ENCODE measurements at regions not wholly inside any gene's neighbourhood (a gene's known extent, or its start where the extent isn't known, plus 50 kb on each side); places are given as distances from the start of the nearest gene placed in this dataset.

- no peak for TF ChIP-seq CTCF (conservative IDR thresholded peaks at IDR 0.05; ENCODE audit: low read depth in 2 of 2)
- no peak for TF ChIP-seq POLR2AphosphoS5 (IDR thresholded peaks at IDR 0.05; ENCODE audit: low read depth)
- TF ChIP-seq CREB1 (CRISPR knock-in tag; IDR thresholded peaks at IDR 0.05; ENCODE audit: low read depth), result no peak
- TF ChIP-seq EZH2phosphoT487 (IDR thresholded peaks at IDR 0.05; ENCODE audit: unreplicated experiment), result no peak
- no peak for TF ChIP-seq STAT1 (IDR thresholded peaks at IDR 0.05; ENCODE audit: unreplicated experiment)
- no peak for TF ChIP-seq ZNF114 (CRISPR knock-in tag; IDR thresholded peaks at IDR 0.05)
- no peak for TF ChIP-seq REST (IDR thresholded peaks at IDR 0.05; ENCODE audit: unreplicated experiment)
- TF ChIP-seq EZH2 (IDR thresholded peaks at IDR 0.05; ENCODE audit: low read depth, unreplicated experiment), result no peak
These were observed 151.8 kb upstream of the HEY2 start for GRCh38 chr6:125597411-125598253.

Measured in GM23338 (cell line).